ENCODE measurements at regions not wholly inside any gene's neighbourhood (a gene's known extent, or its start where the extent isn't known, plus 50 kb on each side); places are given as distances from the start of the nearest gene placed in this dataset.
"Not testable (repeated sequence)": the region's sequence is repeated elsewhere in the genome, so short reads cannot be mapped to it uniquely, and the experiment has no call there.

DNA sequence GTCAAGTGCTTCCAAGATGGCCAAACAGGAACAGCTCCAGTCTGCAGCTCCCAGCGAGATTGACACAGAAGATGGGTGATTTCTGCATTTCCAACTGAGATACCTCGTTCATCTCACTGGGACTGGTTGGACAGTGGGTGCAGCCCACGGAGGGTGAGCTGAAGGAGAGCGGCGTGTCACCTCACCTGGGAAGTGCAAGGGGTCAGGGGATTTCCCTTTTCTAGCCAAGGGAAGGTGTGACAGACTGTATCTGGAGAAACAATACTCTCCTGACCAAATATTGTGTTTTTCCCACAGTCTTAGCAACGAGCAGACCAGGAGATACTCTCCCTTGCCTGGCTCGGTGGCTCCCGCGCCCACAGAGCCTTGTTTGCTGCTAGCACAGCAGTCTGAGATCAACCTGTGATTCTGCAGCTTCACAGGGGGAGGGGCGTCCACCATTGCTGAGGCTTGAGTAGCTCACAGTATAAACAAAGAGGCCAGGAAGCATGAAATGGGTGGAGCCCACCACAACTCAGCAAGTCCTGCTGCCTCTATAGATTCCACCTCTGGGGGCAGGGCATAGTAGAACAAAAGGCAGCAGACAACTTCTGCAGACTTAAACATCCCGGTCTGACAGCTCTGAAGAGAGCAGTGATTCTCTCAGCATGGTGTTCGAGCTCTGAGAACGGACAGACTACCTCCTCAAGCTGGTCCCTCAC lies 293.5 kb upstream of the SUCLG2 start:
- DNase-seq (ENCODE audit: low read depth): no peak

DNA sequence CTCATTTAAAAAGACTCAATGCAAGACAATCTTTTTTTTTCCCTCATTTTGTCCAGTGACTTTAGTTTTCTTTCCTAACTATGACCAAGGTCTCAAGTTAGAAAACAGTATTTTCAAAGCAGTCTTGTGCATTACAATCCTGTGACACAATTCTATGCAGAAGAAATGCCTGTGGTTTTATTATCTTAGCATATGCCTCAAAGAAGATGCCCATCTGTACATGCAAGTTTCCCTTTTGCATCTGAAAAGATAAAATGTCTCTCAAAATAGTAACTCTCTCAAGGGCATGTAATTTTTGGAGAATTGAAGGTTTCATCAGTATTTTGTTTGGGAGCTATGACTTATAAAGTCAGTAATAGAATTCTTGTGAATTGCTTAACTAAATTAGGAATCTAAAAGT lies 292.0 kb upstream of the SUCLG2 start:
- DNase-seq (ENCODE audit: low read depth): peak; percentile 26

DNA sequence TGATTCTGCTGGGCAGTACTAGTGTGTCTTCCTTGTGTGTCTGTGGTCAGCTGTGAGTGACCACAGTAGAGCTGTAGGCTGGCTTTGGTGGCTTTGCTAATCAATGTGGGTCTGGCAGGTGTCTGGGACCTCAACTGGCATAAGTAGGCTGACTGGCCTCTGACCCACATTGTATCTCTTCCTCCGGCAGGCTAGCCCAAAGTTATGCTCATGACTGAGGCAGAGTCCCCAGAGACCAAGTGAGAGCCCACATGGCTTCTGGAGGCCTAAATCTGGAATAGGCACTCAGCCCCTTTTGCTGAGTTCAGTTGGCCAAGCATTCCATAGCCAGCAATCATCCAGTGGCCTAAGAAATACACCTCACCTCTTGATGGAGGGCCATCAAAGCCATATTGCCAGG lies 289.1 kb upstream of the SUCLG2 start:
- DNase-seq (ENCODE audit: low read depth): no peak

DNA sequence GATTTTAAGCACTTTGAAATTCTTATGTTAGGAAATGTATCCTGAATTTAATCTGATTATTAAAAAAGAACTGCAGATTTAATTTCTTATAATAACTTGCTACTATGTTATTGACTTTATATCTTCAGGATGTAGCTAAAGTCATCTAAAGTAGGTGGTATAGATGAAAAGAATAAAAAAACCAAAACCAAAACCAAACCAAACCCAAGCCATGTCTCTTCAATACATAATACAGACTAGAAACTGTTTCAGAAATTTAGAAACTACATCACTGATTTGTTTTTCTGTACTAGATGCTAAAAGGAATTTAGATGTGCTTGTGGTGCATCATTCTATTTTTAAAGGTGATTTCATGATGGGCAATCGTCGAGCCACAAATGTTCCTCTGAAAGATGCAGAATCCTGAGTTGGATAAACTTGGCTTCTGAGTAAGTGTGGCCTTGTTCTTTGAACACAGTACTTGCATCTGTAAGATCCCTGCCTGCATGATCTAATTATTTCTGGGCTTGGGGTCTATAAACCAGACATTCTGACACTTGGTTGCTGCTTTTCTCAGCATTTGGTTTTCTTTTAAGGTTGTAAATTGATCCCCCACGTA lies 287.1 kb upstream of the SUCLG2 start:
- DNase-seq (ENCODE audit: low read depth): no peak

GRCh38 chr3:67940210-67940952 lies 286.0 kb upstream of the SUCLG2 start:
- DNase-seq (ENCODE audit: low read depth): peak; percentile 5

GRCh38 chr3:67937498-67938118 lies 283.2 kb upstream of the SUCLG2 start:
- no peak for DNase-seq (ENCODE audit: low read depth)

DNA sequence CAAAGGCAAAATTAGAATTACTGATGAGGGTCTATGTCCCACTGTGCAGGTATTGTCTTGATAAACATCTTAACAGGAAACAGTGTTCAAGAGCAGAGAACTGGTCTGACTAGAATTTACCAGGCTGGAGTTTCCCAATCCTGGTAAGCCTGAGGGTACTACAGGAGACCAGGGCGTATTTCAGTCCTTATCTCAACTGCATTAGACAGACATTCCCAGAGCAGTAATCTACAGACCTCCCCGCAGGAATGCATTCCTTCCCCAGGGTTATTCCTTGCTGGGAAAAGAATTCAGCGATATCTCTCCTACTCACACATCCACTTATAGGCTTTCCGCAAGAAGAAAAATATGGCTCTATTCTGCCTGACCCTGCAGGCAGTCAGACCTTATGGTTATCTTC lies 276.0 kb upstream of the SUCLG2 start:
- DNase-seq (ENCODE audit: low read depth): not testable (repeated sequence)

- DNase-seq (ENCODE audit: low read depth): no peak
Observed at GRCh38 chr3:67923796-67924195, 269.4 kb upstream of the SUCLG2 start.

DNA sequence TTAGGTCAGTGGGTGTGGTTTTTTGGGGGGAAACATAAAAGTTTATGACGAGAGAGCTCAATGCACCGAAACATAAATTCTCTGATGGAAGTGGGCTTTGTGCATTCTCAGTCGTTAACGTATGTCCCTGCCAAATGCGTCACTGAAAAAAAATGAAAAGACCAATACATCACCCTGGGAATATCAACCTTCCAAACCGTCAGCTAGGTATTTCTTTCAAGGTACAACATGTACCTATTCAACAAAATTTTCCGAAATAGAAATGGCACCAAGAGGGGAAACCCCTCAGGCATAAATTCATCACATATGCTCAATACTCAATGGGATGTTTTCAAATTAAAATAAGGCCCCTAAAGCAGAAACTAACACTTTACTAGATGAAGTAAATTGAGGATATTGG lies 266.6 kb upstream of the SUCLG2 start:
- DNase-seq (ENCODE audit: low read depth): no peak

GRCh38 chr3:67920311-67920710 lies 265.9 kb upstream of the SUCLG2 start:
- no peak for DNase-seq (ENCODE audit: low read depth)

- no peak for DNase-seq (ENCODE audit: low read depth)
Observed at GRCh38 chr3:67916353-67916752, 261.9 kb upstream of the SUCLG2 start.

GRCh38 chr3:67907735-67908134 lies 253.3 kb upstream of the SUCLG2 start:
- DNase-seq (ENCODE audit: low read depth): no peak

GRCh38 chr3:67906261-67906660 lies 251.8 kb upstream of the SUCLG2 start:
- DNase-seq (ENCODE audit: low read depth): no peak

GRCh38 chr3:67901681-67902080 lies 247.3 kb upstream of the SUCLG2 start:
- no peak for DNase-seq (ENCODE audit: low read depth)

DNA sequence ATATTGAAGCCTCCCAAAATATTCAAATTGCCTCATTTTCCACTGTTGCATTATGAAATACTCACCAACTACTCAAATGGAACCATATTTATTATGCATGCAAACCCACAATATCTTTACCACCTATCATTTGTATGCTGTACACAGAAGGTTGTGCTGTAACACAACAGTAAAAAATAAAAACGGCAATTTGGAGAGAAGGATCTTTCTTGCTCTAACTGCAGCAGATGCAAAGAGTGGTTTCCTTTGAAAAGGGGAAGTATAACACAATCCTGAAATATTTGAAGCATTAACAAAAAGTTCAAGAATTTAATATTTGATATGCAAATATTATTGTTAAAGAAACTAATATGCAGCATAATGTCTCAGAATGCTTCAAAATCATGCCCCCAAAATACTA lies 244.5 kb upstream of the SUCLG2 start:
- DNase-seq (ENCODE audit: low read depth): no peak

DNA sequence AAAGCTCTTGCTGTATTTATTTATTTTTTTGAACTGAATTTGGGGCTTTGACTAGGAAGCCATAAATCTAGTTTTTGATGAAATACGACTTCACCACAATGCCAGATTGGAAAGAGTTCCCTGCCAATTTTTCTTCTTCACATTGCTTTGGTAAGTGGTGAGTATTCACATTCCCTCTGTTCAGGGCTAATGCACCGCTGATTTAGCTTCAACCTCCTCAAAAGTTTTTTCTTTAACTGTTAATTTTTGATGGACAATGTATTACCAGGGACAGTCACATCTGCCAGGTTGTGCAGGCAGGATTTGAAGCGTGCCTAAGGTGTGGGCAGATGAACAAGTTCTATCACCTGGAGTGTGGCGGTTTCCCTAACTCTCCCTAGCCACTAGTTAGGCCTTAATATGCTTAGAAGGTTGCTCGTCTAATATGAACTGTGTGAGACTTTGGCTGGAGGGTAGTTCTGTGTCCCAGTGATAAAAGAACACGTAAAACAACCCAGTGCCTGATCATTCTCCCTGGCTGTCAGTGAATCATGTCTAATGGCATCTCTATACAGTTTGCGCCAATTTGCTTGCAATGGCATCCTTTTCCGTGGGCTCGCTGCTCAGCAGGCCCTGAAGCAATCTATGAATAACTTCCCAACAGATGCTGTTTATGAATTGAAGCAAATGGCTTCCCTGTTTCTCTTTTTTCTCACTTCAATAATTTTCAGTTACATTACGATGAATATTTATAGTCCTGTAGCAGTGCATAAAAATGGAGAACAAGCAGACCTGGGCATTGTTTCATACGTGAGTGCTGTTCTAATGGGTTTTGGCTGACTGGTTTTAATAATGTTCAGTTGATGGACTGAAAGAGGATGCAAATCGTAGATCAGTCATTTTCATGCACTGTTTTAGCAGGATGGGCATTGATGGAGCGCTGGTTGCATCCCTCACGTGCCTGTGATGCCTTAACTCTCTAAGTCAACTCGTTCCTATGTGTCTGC lies 243.2 kb upstream of the SUCLG2 start:
- no peak for DNase-seq (ENCODE audit: low read depth)

- no peak for DNase-seq (ENCODE audit: low read depth)
Observed at GRCh38 chr3:67896130-67896529, 241.7 kb upstream of the SUCLG2 start.

DNA sequence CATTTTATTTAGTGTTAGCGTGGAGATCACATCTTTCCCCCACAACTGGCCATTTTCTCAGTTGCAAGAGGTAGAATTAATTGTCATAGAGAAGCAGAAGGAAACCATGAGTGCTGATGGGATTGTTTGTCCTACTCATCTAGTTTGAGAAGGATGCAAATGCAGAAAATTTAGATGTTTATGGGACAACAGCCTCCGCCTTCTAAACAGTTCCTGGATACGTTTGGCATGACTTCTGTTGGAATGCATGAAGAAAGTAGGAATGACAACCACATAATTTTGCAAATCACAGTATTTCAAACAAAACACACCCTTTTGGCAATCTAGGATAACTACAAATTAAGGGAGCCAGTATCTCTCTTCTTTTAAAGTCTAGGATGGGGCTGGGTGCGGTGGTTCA lies 240.1 kb upstream of the SUCLG2 start:
- DNase-seq (ENCODE audit: low read depth): no peak

DNA sequence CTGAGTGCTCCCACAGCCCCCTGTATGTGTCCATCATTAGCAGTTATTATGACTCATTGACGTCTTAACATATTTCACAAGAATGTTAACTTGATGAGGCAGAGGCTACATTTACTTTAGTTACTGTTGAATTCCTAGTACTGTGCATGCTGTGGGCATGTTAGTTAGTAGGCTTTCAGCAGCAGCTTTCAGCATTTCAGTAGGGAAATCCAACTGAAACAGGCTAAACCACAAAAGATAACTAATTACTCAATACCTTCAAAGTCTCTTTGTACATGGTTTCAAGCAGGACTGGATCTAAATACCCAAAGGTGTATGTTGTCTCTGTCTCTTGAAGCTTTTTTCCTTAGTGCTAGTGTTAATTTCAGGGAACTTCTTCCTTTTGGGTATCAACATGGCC lies 229.9 kb upstream of the SUCLG2 start:
- no peak for DNase-seq (ENCODE audit: low read depth)

GRCh38 chr3:67883766-67884165 lies 229.4 kb upstream of the SUCLG2 start:
- no peak for DNase-seq (ENCODE audit: low read depth)

DNA sequence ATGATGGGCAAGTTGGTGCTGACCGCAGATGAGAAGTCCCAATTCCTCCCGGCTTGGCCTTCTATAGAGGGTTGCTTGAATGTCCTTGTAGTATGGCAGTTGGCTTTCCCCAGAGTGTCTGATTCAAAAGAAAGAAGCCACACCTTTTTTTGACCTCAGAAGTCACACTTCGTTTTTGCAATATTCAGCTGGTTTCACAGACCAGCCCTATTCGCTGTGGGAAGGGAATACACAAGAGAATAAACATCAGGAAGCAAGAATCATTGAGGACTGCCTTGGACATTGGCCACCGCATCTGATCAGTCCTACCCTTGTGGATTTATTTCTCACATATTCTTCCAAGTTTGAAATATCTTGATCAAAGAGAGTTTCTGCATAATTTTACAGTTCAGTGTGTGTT lies 228.6 kb upstream of the SUCLG2 start:
- DNase-seq (ENCODE audit: low read depth): no peak

DNA sequence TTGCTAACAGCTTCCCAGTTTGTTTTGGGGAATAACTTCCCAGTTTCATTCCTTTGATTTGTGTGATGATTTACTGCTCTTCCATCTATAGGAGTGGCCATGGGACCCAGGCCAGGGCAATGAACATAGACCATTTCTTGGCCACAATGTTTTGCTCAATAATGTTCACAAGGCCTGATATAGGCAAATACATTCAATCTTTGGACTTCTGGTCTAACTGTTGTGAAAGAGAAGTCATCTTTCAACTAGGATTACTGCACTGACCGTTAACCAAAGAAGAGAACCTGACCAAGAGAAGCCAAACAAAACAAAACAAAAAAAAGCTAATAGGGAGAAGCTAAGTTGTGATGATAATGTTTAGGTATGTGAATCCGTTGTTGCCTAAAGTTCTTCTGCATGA lies 221.8 kb upstream of the SUCLG2 start:
- no peak for DNase-seq (ENCODE audit: low read depth)
